Activated CD4-positive, alpha-beta memory T cell treated with anti-CD3 and anti-CD28 coated beads, Interleukin-2, amount 10 ng/mL, durations not matched to agents 7 days and 5 days (primary cell): ENCODE measurements at regions not wholly inside any gene's neighbourhood (a gene's known extent, or its start where the extent isn't known, plus 50 kb on each side); places are given as distances from the start of the nearest gene placed in this dataset.

Experiments
- CTCF ChIA-PET: fragments of 350-600 bp; sonication (Branson Sonifier 250); formaldehyde crosslinking; loops from one replicate; lab custom pipeline; 2021; ENCODE audit warnings: antibody characterized with exemption, inconsistent platforms; lab: Charles Lee
- POLR2A ChIA-PET: fragments of 350-600 bp; sonication (Branson Sonifier 250); formaldehyde crosslinking; loops from one replicate; lab custom pipeline; 2021; ENCODE audit warnings: antibody characterized with exemption; lab: Charles Lee
- DNase-seq: peaks from one replicate; pipeline ENCODE4 v3.0.0-alpha.2; 2020
- H3K27ac Mint-ChIP-seq: one replicate; pipeline ENCODE4 v1.8.0; 2021; ENCODE audit warnings: mild to moderate bottlenecking, mixed read lengths
- H3K27me3 Mint-ChIP-seq: one replicate; pipeline ENCODE4 v1.8.0; 2021; ENCODE audit warnings: mixed read lengths
- H3K36me3 Mint-ChIP-seq: one replicate; pipeline ENCODE4 v1.8.0; 2021; ENCODE audit warnings: low read depth, mixed read lengths
- H3K4me1 Mint-ChIP-seq: one replicate; pipeline ENCODE4 v1.8.0; 2021; ENCODE audit warnings: mixed read lengths
- H3K4me3 Mint-ChIP-seq: one replicate; pipeline ENCODE4 v1.8.0; 2021; ENCODE audit warnings: mild to moderate bottlenecking, mixed read lengths
- H3K9me3 Mint-ChIP-seq: one replicate; pipeline ENCODE4 v1.8.0; 2021; ENCODE audit warnings: mixed read lengths

GRCh38 chr10:130647341-130647740, 511.1 kb downstream of the GLRX3 start:
- H3K4me1 Mint-ChIP-seq = no peaks in the 10 kb centered on the region
- POLR2A ChIA-PET = no interaction called here
- no peaks in the 10 kb centered on the region for H3K27me3 Mint-ChIP-seq
- no peak for DNase-seq
- CTCF ChIA-PET = no interaction called here
- H3K9me3 Mint-ChIP-seq = peaks cover 12% of the 10 kb centered on the region
- no peak overlapping the region for H3K4me3 Mint-ChIP-seq
- H3K36me3 Mint-ChIP-seq = no peaks in the 10 kb centered on the region
- no peak overlapping the region for H3K27ac Mint-ChIP-seq

DNA sequence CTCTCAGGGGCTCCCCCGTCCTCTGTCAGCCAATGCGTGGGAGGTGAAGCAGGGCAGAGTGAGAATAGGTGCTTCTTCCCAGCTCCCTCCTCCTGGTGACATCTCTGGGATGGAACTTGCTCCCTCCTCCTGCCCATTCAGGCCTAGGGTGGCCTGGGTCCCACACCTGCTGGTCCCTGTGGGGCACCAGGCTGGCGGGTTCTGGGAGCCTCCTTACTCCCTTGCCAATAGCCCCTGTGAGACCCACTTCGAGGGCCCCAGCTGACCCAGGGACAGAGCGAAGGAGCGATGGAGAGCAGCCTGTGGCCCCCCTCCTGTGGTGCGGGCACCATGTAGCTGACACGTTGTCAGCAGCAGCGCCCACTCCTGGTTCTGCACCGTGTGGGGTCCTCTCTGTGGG, 512.6 kb downstream of the GLRX3 start:
- CTCF ChIA-PET = no interaction called here
- POLR2A ChIA-PET = no interaction called here
- Mint-ChIP-seq H3K36me3 (no peaks in the 10 kb centered on the region), H3K4me1 (no peaks in the 10 kb centered on the region), H3K27me3 (no peaks in the 10 kb centered on the region), H3K4me3 (no peak overlapping the region), H3K9me3 (peaks cover 12% of the 10 kb centered on the region), H3K27ac (no peak overlapping the region)
- DNase-seq = no peak

DNA sequence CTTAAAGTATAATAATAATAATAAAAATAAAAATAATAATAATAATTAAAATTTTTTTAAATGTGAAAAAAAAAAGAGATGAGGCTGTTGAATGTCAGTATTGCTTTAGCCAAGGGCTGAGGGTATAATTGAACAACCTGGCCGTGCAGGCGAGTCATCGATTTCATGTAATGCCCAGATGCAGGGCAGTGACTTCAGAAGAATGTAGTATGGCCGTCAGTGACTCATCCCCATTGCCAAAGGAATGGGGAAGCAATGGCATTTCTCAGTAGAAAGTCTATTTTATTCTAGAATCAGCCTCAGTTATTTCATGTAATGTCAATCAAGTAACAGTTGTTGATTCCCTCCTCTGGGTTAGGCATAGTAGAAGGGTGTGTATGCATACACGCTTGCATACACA, 516.4 kb downstream of the GLRX3 start:
- no peaks in the 10 kb centered on the region for H3K4me1 Mint-ChIP-seq
- peaks cover 11% of the 10 kb centered on the region for H3K9me3 Mint-ChIP-seq
- no peak overlapping the region for H3K4me3 Mint-ChIP-seq
- no peak for DNase-seq
- POLR2A ChIA-PET = no interaction called here
- no peaks in the 10 kb centered on the region for H3K27me3 Mint-ChIP-seq
- H3K36me3 Mint-ChIP-seq = no peaks in the 10 kb centered on the region
- no peak overlapping the region for H3K27ac Mint-ChIP-seq
- CTCF ChIA-PET = no interaction called here

GRCh38 chr10:130652964-130653578, 516.9 kb downstream of the GLRX3 start:
- Mint-ChIP-seq H3K27me3 (no peaks in the 10 kb centered on the region), H3K4me1 (no peaks in the 10 kb centered on the region), H3K9me3 (peaks cover 8% of the 10 kb centered on the region), H3K36me3 (no peaks in the 10 kb centered on the region), H3K4me3 (no peak overlapping the region), H3K27ac (no peak overlapping the region)
- ChIA-PET CTCF (no interaction called here), POLR2A (no interaction called here)
- no peak for DNase-seq

- ChIA-PET POLR2A (no interaction called here), CTCF (no interaction called here)
- Mint-ChIP-seq H3K9me3 (no peaks in the 10 kb centered on the region), H3K4me1 (no peaks in the 10 kb centered on the region), H3K27ac (no peak overlapping the region), H3K4me3 (no peak overlapping the region), H3K27me3 (no peaks in the 10 kb centered on the region), H3K36me3 (no peaks in the 10 kb centered on the region)
- no peak for DNase-seq
These were observed 518.5 kb downstream of the GLRX3 start for GRCh38 chr10:130654726-130655125.

GRCh38 chr10:130655313-130656186, 519.4 kb downstream of the GLRX3 start:
- ChIA-PET POLR2A (no interaction called here), CTCF (no interaction called here)
- H3K36me3 Mint-ChIP-seq = no peaks in the 10 kb centered on the region
- no peaks in the 10 kb centered on the region for H3K27me3 Mint-ChIP-seq
- H3K27ac Mint-ChIP-seq = no peak overlapping the region
- H3K4me1 Mint-ChIP-seq = no peaks in the 10 kb centered on the region
- DNase-seq = no peak
- H3K4me3 Mint-ChIP-seq = no peak overlapping the region
- peaks cover 2% of the 10 kb centered on the region for H3K9me3 Mint-ChIP-seq

DNA sequence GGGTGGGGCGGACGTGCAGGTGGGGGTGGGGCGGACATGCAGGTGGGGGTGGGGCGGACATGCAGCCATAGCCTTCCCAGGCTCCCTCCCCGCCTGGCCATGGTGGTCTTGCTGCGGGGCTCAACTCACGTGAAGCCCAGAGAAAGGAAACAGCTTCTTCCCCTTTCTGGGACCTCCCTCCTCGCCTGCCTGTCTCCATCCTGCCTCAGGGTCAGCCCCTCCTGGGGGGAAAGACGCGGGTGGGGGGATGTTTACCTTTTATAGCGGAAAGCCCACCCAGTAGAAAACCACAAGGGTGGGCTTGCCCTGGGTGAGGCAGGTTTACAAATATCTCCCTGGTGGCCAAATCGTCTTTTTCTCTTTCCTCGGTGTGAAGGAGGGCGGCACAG, 520.0 kb downstream of the GLRX3 start:
- CTCF ChIA-PET = no interaction called here

DNA sequence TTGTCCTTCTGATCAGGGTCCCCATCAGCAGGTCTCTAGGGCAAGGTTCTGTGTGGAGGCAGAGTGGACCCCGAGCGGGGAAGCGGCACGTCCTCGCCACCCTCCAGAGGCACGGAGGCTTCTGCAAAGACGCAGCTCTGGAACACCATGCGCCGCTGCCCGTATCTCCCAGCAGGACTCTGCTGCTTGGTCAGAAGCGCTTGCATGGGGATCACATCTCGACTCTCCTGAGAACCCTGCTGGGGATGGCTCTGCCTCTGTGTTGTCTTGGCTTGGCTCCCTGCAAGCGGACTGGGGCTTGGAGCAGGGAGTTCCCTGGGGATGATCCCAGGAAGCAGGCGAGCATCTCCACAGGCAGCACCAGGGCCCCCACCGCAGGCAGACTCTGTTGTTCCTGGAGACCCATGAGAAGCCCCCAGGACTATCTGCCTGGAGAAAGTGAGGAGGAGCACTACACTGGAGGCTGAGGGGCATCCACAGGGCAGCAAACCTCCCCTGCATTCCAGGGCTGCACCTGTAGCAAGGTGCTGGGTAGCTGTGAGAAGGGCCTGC, 520.5 kb downstream of the GLRX3 start:
- POLR2A ChIA-PET = no interaction called here
- H3K27me3 Mint-ChIP-seq = no peaks in the 10 kb centered on the region
- no peaks in the 10 kb centered on the region for H3K36me3 Mint-ChIP-seq
- peaks cover 2% of the 10 kb centered on the region for H3K9me3 Mint-ChIP-seq
- H3K4me3 Mint-ChIP-seq = no peak overlapping the region
- H3K27ac Mint-ChIP-seq = no peak overlapping the region
- H3K4me1 Mint-ChIP-seq = no peaks in the 10 kb centered on the region
- CTCF ChIA-PET = no interaction called here
- no peak for DNase-seq

More for the DNA sequence above, 520.0 kb downstream of the GLRX3 start:
- Mint-ChIP-seq H3K4me1 (no peaks in the 10 kb centered on the region), H3K27ac (no peak overlapping the region), H3K4me3 (no peak overlapping the region), H3K9me3 (peaks cover 2% of the 10 kb centered on the region), H3K36me3 (no peaks in the 10 kb centered on the region), H3K27me3 (no peaks in the 10 kb centered on the region)
- POLR2A ChIA-PET = no interaction called here
- no peak for DNase-seq

- no peak for DNase-seq
- CTCF ChIA-PET = no interaction called here
- Mint-ChIP-seq H3K4me1 (no peaks in the 10 kb centered on the region), H3K27me3 (no peaks in the 10 kb centered on the region), H3K27ac (no peak overlapping the region), H3K9me3 (peaks cover 2% of the 10 kb centered on the region), H3K36me3 (no peaks in the 10 kb centered on the region), H3K4me3 (no peak overlapping the region)
- POLR2A ChIA-PET = no interaction called here
These were observed 522.6 kb downstream of the GLRX3 start for GRCh38 chr10:130658687-130659290.

- H3K27me3 Mint-ChIP-seq = no peaks in the 10 kb centered on the region
- H3K9me3 Mint-ChIP-seq = peaks cover 2% of the 10 kb centered on the region
- ChIA-PET CTCF (no interaction called here), POLR2A (no interaction called here)
- no peaks in the 10 kb centered on the region for H3K4me1 Mint-ChIP-seq
- no peaks in the 10 kb centered on the region for H3K36me3 Mint-ChIP-seq
- H3K27ac Mint-ChIP-seq = no peak overlapping the region
- no peak overlapping the region for H3K4me3 Mint-ChIP-seq
- DNase-seq = no peak
These were observed 523.3 kb downstream of the GLRX3 start for GRCh38 chr10:130659528-130659927.

- ChIA-PET POLR2A (no interaction called here), CTCF (no interaction called here)
- DNase-seq = no peak
- Mint-ChIP-seq H3K27me3 (no peaks in the 10 kb centered on the region), H3K4me1 (no peaks in the 10 kb centered on the region), H3K27ac (no peak overlapping the region), H3K36me3 (no peaks in the 10 kb centered on the region), H3K9me3 (peaks cover 5% of the 10 kb centered on the region), H3K4me3 (no peak overlapping the region)
These were observed 524.1 kb downstream of the GLRX3 start for GRCh38 chr10:130660266-130660665.

- CTCF ChIA-PET = no interaction called here
- H3K27me3 Mint-ChIP-seq = no peaks in the 10 kb centered on the region
- H3K27ac Mint-ChIP-seq = no peak overlapping the region
These were observed 525.2 kb downstream of the GLRX3 start for GRCh38 chr10:130661419-130661818.

DNA sequence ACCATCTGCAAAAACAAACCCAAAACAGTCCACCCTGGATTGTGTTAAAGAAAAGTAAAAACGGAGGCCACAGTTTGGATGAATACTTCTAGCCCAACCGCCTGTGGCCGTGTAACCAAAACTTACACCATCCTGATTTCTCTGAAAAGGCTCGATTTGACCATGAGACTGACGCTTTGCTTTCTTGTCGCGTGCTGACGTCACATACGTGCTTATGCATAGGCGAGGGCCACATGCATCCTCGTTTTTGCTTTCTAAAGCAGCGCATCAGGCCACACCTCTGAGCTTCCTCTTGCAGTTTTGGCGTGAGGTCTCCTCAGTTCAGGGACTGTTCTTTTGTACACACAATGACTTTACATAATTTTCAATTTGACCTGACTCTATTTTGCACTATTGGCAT, 526.6 kb downstream of the GLRX3 start:
- no peaks in the 10 kb centered on the region for H3K4me1 Mint-ChIP-seq
- no peaks in the 10 kb centered on the region for H3K27me3 Mint-ChIP-seq
- no peak for DNase-seq
- peaks cover 7% of the 10 kb centered on the region for H3K9me3 Mint-ChIP-seq
- CTCF ChIA-PET = no interaction called here
- no peaks in the 10 kb centered on the region for H3K36me3 Mint-ChIP-seq
- H3K27ac Mint-ChIP-seq = no peak overlapping the region
- POLR2A ChIA-PET = no interaction called here
- no peak overlapping the region for H3K4me3 Mint-ChIP-seq

More at GRCh38 chr10:130661419-130661818, 525.2 kb downstream of the GLRX3 start:
- Mint-ChIP-seq H3K9me3 (peaks cover 7% of the 10 kb centered on the region), H3K4me3 (no peak overlapping the region), H3K4me1 (no peaks in the 10 kb centered on the region), H3K36me3 (no peaks in the 10 kb centered on the region)
- DNase-seq = no peak
- POLR2A ChIA-PET = no interaction called here
